HepG2 (cell line): ENCODE measurements at regions not wholly inside any gene's neighbourhood (a gene's known extent, or its start where the extent isn't known, plus 50 kb on each side); places are given as distances from the start of the nearest gene placed in this dataset.

Experiments used
- ATAC-seq: fragments of 200-7000 bp; cut with Tn5 transposase; 3 replicates; pipeline ENCODE4 v1.9.1; 2020; ENCODE audit warnings: mild to moderate bottlenecking, moderate library complexity
- BruUV-seq: library from RNA; stranded (reverse); fragments of 400-500 nt; replicated peaks from 2 replicates; lab custom pipeline; 2021; lab: Mats Ljungman, UMichigan
- CTCF ChIA-PET: fragments of 300-600 bp; formaldehyde crosslinking; extraction: SDS; loops from one replicate; lab custom pipeline; 2021; ENCODE audit warnings: low total read pairs, inconsistent platforms, low intra/inter-chr PET ratio; lab: Yijun Ruan, JAX
- POLR2A ChIA-PET: fragments of 350-600 bp; sonication (Branson Sonifier 250); formaldehyde crosslinking; loops from one replicate; lab custom pipeline; 2020; ENCODE audit warnings: antibody characterized with exemption, inconsistent platforms; lab: Yijun Ruan, JAX
- DNase-seq: peaks from one replicate; pipeline ENCODE4 v3.0.0-alpha.2; 2015; ENCODE audit warnings: low spot score
- FAIRE-seq: peaks from 3 replicates; lab custom pipeline; 2011; peaks lifted over from hg19 to GRCh38; lab: Jason Lieb, UNC
- H2AFZ ChIP-seq: one replicate; pipeline ENCODE4 v1.6.1; 2011; ENCODE audit warnings: low read length, inconsistent platforms
- H3K27ac ChIP-seq: fragments of 300-600 bp; 3 replicates; pipeline ENCODE4 v1.8.0; 2011; ENCODE audit warnings: mixed run types, mild to moderate bottlenecking, mixed read lengths, low read length, inconsistent platforms; ENCODE audit not compliant: insufficient read depth; ENCODE audit errors: extremely low read length
- H3K27me3 ChIP-seq, 2 experiments: fragments of 200-600 bp in 1 of 2; 2 replicates in 1 of 2; 3 replicates in 1 of 2; pipeline versions ENCODE4 v1.6.0 to v1.8.0; 2011; ENCODE audit warnings: low read length in 2 of 2, mild to moderate bottlenecking in 2 of 2, moderate library complexity in 2 of 2, inconsistent platforms in 1 of 2; ENCODE audit not compliant: insufficient read depth in 2 of 2, control insufficient read depth in 1 of 2
- H3K36me3 ChIP-seq, 2 experiments: fragments of 200-600 bp in 1 of 2; replicated peaks in 1 of 2; 2 replicates in 1 of 2; 3 replicates in 1 of 2; pipeline versions ENCODE4 v1.5.1 to v1.8.0; 2011; ENCODE audit warnings: low read length in 2 of 2, inconsistent platforms in 1 of 2; ENCODE audit not compliant: insufficient read depth in 2 of 2, control insufficient read depth in 1 of 2
- H3K4me1 ChIP-seq: 2 replicates; pipeline ENCODE4 v1.5.1; 2012; ENCODE audit warnings: low read length, inconsistent platforms; ENCODE audit not compliant: insufficient read depth
- H3K4me2 ChIP-seq: 2 replicates; pipeline ENCODE4 v1.6.0; 2011; ENCODE audit warnings: low read depth, low read length, inconsistent platforms
- H3K4me3 ChIP-seq, 3 experiments: fragments of 200-600 bp in 1 of 3; sonication (generic), shearing (Covaris generic) in 1 of 3; replicated peaks in 1 of 3; 2 replicates each; pipeline ENCODE4 v1.5.1; 2011 to 2016; ENCODE audit warnings: low read length in 3 of 3, inconsistent platforms in 2 of 3, low read depth in 2 of 3, mild to moderate bottlenecking in 2 of 3, control low read depth in 1 of 3, mixed read lengths in 1 of 3; ENCODE audit not compliant: insufficient read depth in 1 of 3
- H3K79me2 ChIP-seq: one replicate; pipeline ENCODE4 v1.6.1; 2011; ENCODE audit warnings: low read length, inconsistent platforms; ENCODE audit not compliant: insufficient read depth
- H3K9ac ChIP-seq: 2 replicates; pipeline ENCODE4 v1.6.0; 2011; ENCODE audit warnings: mild to moderate bottlenecking, low read depth, low read length, inconsistent platforms; ENCODE audit not compliant: insufficient read depth
- H3K9me3 ChIP-seq: 2 replicates; pipeline ENCODE4 v1.5.1; 2012; ENCODE audit warnings: mild to moderate bottlenecking, low read length
- H4K20me1 ChIP-seq: 2 replicates; pipeline ENCODE4 v1.6.0; 2011; ENCODE audit warnings: inconsistent platforms, mild to moderate bottlenecking, low read length, moderate library complexity; ENCODE audit not compliant: insufficient read depth
- CC2D1A ChIP-seq: sonication (generic); formaldehyde crosslinking; IDR thresholded peaks from 2 replicates; pipeline ENCODE4 v1.8.1; 2023; ENCODE audit warnings: mild to moderate bottlenecking, missing genetic modification reagents
- FOXA1 ChIP-seq, 2 experiments: fragments of 450-650 bp in 1 of 2; sonication (generic) in 1 of 2; formaldehyde crosslinking in 1 of 2; IDR thresholded peaks; 2 replicates each; pipeline versions ENCODE4 v1.4.0 to v1.6.1; 2016 to 2020; ENCODE audit warnings: missing genetic modification reagents in 1 of 2
- HIVEP1 ChIP-seq: sonication (generic); formaldehyde crosslinking; IDR thresholded peaks from 2 replicates; pipeline ENCODE4 v1.4.0; 2020; ENCODE audit warnings: mild to moderate bottlenecking, missing genetic modification reagents
- HMG20A ChIP-seq: IDR thresholded peaks from 2 replicates; pipeline ENCODE4 v1.6.1; 2016; ENCODE audit warnings: borderline replicate concordance
- MXI1 ChIP-seq: IDR thresholded peaks from 3 replicates; pipeline ENCODE4 v1.6.1; 2012; ENCODE audit warnings: low read depth, low read length, inconsistent platforms, borderline replicate concordance
- ZBTB20 ChIP-seq: sonication (generic); formaldehyde crosslinking; IDR thresholded peaks from 2 replicates; pipeline ENCODE4 v1.8.1; 2023; ENCODE audit warnings: missing genetic modification reagents, low read depth, mild to moderate bottlenecking, borderline replicate concordance
- ZFP36L2 ChIP-seq: sonication (generic); formaldehyde crosslinking; IDR thresholded peaks from 2 replicates; pipeline ENCODE4 v1.4.0; 2020; ENCODE audit warnings: missing genetic modification reagents
- ZNF749 ChIP-seq: sonication (generic); formaldehyde crosslinking; IDR thresholded peaks from 2 replicates; pipeline ENCODE4 v1.8.0; 2022; ENCODE audit warnings: mild to moderate bottlenecking, missing genetic modification reagents, moderate library complexity, borderline replicate concordance
- ZNF850 ChIP-seq: sonication (generic); formaldehyde crosslinking; conservative IDR thresholded peaks from 2 replicates; pipeline ENCODE4 v1.9.0; 2021; ENCODE audit warnings: mild to moderate bottlenecking, missing genetic modification reagents
- WGBS: methylation state at CpG from one replicate; pipeline ENCODE4 v1.1.6; 2017; ENCODE audit warnings: low lambda C conversion rate; 5-methylcytosine and 5-hydroxymethylcytosine counted together
- in situ Hi-C: cut with HindIII; loops from 2 replicates; pipeline ENCODE4 v1.10.0; 2017; ENCODE audit warnings: low pct_unique_long_range_greater_than_20kb; ENCODE audit not compliant: extremely low pct_ligation_motif_present
- intact Hi-C: fragments of 100-400 bp; cut with micrococcal nuclease; formaldehyde crosslinking; loops from one replicate; pipeline ENCODE4 v1.10.0; 2022; ENCODE audit not compliant: unreplicated experiment
- TF ChIP-seq, protein P1 (sequence below): sonication (generic); formaldehyde crosslinking; IDR thresholded peaks from 2 replicates; pipeline ENCODE4 v1.4.0; 2020; ENCODE audit warnings: missing genetic modification reagents
- TF ChIP-seq, protein P2 (sequence below): sonication (generic); formaldehyde crosslinking; conservative IDR thresholded peaks from 2 replicates; pipeline ENCODE4 v1.5.0; 2020; ENCODE audit warnings: missing genetic modification reagents
- TF ChIP-seq, protein P3 (sequence below): sonication (generic); formaldehyde crosslinking; IDR thresholded peaks from 2 replicates; pipeline ENCODE4 v1.4.0; 2020; ENCODE audit warnings: mild to moderate bottlenecking, missing genetic modification reagents, borderline replicate concordance
- TF ChIP-seq, protein P4 (sequence below): sonication (generic); formaldehyde crosslinking; IDR thresholded peaks from 2 replicates; pipeline ENCODE4 v1.5.0; 2020; ENCODE audit warnings: mild to moderate bottlenecking, missing genetic modification reagents

DNA sequence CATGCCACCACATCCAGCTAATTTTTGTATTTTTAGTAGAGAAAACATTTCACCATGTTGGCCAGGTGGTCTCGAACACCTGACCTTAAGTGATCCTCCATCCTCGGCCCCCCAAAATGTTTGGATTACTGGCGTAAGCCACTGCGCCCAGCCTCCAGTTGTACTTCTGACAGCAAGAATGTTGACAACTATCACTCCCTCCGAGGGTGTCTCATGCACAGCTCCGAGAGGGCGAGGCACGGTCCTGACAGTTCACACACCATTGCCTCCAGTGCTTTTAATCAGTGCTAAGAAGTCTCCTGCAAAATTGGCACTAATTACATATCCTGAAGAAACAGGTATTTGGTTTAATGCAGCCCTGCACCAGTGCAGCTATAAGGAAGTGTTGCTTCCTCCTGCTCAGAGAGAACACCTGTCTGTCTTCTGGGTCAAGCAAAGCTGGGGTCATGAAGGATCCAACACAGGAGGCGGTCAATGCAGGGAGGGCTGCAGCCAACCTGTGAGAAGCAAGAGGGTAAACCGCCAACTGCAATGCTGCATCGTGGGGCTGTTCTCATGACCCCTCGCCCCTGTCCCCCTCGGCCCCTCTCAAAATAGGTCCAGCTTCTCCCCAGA is 184.0 kb downstream of the MED10 start:
- H3K27me3 ChIP-seq = no peaks in the 10 kb centered on the region
- in situ Hi-C loops = no loop called here
- H4K20me1 ChIP-seq = no peaks in the 10 kb centered on the region
- no peak overlapping the region for H3K27ac ChIP-seq
- 55% methylated on average over 5 of the region's 13 CpGs for WGBS
- intact Hi-C loops = no loop called here
- ATAC-seq (no peak), FAIRE-seq (no peak), DNase-seq (no peak)
- no peaks in the 10 kb centered on the region for H3K4me1 ChIP-seq
- H3K9me3 ChIP-seq = no peaks in the 10 kb centered on the region
- H2AFZ ChIP-seq = no peak overlapping the region
- ChIA-PET POLR2A (no interaction called here), CTCF (no interaction called here)
- H3K4me2 ChIP-seq = no peak overlapping the region
- H3K9ac ChIP-seq = no peak overlapping the region
- H3K4me3 ChIP-seq = no peak overlapping the region
- BruUV-seq = no TSS peak
- H3K79me2 ChIP-seq = no peaks in the 10 kb centered on the region
- no peaks in the 10 kb centered on the region for H3K36me3 ChIP-seq
- no peak for TF ChIP-seq ZFP36L2 (CRISPR knock-in tag)
- TF ChIP-seq, protein P1, sequence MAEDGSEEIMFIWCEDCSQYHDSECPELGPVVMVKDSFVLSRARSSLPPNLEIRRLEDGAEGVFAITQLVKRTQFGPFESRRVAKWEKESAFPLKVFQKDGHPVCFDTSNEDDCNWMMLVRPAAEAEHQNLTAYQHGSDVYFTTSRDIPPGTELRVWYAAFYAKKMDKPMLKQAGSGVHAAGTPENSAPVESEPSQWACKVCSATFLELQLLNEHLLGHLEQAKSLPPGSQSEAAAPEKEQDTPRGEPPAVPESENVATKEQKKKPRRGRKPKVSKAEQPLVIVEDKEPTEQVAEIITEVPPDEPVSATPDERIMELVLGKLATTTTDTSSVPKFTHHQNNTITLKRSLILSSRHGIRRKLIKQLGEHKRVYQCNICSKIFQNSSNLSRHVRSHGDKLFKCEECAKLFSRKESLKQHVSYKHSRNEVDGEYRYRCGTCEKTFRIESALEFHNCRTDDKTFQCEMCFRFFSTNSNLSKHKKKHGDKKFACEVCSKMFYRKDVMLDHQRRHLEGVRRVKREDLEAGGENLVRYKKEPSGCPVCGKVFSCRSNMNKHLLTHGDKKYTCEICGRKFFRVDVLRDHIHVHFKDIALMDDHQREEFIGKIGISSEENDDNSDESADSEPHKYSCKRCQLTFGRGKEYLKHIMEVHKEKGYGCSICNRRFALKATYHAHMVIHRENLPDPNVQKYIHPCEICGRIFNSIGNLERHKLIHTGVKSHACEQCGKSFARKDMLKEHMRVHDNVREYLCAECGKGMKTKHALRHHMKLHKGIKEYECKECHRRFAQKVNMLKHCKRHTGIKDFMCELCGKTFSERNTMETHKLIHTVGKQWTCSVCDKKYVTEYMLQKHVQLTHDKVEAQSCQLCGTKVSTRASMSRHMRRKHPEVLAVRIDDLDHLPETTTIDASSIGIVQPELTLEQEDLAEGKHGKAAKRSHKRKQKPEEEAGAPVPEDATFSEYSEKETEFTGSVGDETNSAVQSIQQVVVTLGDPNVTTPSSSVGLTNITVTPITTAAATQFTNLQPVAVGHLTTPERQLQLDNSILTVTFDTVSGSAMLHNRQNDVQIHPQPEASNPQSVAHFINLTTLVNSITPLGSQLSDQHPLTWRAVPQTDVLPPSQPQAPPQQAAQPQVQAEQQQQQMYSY (CRISPR knock-in tag) = no peak
- no peak for TF ChIP-seq HMG20A (CRISPR knock-in tag)
- TF ChIP-seq, protein P2, sequence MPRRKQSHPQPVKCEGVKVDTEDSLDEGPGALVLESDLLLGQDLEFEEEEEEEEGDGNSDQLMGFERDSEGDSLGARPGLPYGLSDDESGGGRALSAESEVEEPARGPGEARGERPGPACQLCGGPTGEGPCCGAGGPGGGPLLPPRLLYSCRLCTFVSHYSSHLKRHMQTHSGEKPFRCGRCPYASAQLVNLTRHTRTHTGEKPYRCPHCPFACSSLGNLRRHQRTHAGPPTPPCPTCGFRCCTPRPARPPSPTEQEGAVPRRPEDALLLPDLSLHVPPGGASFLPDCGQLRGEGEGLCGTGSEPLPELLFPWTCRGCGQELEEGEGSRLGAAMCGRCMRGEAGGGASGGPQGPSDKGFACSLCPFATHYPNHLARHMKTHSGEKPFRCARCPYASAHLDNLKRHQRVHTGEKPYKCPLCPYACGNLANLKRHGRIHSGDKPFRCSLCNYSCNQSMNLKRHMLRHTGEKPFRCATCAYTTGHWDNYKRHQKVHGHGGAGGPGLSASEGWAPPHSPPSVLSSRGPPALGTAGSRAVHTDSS (CRISPR knock-in tag) = no peak
- TF ChIP-seq ZNF850 = no peak
- no peak for TF ChIP-seq MXI1
- TF ChIP-seq, protein P3, sequence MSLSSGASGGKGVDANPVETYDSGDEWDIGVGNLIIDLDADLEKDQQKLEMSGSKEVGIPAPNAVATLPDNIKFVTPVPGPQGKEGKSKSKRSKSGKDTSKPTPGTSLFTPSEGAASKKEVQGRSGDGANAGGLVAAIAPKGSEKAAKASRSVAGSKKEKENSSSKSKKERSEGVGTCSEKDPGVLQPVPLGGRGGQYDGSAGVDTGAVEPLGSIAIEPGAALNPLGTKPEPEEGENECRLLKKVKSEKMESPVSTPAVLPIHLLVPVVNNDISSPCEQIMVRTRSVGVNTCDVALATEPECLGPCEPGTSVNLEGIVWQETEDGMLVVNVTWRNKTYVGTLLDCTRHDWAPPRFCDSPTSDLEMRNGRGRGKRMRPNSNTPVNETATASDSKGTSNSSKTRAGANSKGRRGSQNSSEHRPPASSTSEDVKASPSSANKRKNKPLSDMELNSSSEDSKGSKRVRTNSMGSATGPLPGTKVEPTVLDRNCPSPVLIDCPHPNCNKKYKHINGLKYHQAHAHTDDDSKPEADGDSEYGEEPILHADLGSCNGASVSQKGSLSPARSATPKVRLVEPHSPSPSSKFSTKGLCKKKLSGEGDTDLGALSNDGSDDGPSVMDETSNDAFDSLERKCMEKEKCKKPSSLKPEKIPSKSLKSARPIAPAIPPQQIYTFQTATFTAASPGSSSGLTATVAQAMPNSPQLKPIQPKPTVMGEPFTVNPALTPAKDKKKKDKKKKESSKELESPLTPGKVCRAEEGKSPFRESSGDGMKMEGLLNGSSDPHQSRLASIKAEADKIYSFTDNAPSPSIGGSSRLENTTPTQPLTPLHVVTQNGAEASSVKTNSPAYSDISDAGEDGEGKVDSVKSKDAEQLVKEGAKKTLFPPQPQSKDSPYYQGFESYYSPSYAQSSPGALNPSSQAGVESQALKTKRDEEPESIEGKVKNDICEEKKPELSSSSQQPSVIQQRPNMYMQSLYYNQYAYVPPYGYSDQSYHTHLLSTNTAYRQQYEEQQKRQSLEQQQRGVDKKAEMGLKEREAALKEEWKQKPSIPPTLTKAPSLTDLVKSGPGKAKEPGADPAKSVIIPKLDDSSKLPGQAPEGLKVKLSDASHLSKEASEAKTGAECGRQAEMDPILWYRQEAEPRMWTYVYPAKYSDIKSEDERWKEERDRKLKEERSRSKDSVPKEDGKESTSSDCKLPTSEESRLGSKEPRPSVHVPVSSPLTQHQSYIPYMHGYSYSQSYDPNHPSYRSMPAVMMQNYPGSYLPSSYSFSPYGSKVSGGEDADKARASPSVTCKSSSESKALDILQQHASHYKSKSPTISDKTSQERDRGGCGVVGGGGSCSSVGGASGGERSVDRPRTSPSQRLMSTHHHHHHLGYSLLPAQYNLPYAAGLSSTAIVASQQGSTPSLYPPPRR = no peak
- TF ChIP-seq ZBTB20 (CRISPR knock-in tag) = no peak
- TF ChIP-seq, protein P4, sequence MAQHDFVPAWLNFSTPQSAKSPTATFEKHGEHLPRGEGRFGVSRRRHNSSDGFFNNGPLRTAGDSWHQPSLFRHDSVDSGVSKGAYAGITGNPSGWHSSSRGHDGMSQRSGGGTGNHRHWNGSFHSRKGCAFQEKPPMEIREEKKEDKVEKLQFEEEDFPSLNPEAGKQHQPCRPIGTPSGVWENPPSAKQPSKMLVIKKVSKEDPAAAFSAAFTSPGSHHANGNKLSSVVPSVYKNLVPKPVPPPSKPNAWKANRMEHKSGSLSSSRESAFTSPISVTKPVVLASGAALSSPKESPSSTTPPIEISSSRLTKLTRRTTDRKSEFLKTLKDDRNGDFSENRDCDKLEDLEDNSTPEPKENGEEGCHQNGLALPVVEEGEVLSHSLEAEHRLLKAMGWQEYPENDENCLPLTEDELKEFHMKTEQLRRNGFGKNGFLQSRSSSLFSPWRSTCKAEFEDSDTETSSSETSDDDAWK (CRISPR knock-in tag) = no peak
- no peak for TF ChIP-seq HIVEP1
- no peak for TF ChIP-seq FOXA1 (IDR thresholded peaks at IDR 0.05)
- TF ChIP-seq FOXA1 (CRISPR knock-in tag; IDR thresholded peaks at IDR 0.05) = no peak
- no peak for TF ChIP-seq CC2D1A
- TF ChIP-seq ZNF749 = no peak
